MM.1S (cell line): ENCODE measurements at regions not wholly inside any gene's neighbourhood (a gene's known extent, or its start where the extent isn't known, plus 50 kb on each side); places are given as distances from the start of the nearest gene placed in this dataset.

Experiments
- EZH2 ChIP-seq: fragments of 300-600 bp; sonication (generic); optimal IDR thresholded peaks from 2 replicates; pipeline ENCODE3; 2017; ENCODE audit warnings: low read depth, mild to moderate bottlenecking, antibody characterized with exemption, low read length, mixed read lengths
- TF ChIP-seq, protein P1 (sequence below): fragments of 300-600 bp; sonication (generic); IDR thresholded peaks from 2 replicates; pipeline ENCODE4 v1.5.1; 2016; ENCODE audit warnings: antibody characterized with exemption, low read length, mixed read lengths

DNA sequence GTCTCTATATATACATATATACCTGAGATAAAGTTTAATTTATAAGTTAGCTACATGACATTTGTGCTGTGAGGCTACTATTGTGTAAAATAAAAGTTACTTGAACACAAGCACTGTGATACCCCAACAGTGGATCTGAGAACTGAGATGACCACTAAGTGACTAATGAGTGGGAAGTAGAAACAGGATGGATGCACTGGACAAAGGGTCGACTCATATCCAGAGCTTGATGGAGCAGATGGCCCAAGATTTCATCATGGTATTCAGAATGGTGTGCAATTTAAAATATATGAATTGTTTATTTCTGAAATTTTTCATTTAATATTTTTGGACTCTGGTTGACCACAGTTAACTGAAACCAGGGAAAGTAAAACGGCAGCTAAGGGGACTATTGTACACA is 908.6 kb upstream of the MDGA2 start:
- TF ChIP-seq, protein P1, sequence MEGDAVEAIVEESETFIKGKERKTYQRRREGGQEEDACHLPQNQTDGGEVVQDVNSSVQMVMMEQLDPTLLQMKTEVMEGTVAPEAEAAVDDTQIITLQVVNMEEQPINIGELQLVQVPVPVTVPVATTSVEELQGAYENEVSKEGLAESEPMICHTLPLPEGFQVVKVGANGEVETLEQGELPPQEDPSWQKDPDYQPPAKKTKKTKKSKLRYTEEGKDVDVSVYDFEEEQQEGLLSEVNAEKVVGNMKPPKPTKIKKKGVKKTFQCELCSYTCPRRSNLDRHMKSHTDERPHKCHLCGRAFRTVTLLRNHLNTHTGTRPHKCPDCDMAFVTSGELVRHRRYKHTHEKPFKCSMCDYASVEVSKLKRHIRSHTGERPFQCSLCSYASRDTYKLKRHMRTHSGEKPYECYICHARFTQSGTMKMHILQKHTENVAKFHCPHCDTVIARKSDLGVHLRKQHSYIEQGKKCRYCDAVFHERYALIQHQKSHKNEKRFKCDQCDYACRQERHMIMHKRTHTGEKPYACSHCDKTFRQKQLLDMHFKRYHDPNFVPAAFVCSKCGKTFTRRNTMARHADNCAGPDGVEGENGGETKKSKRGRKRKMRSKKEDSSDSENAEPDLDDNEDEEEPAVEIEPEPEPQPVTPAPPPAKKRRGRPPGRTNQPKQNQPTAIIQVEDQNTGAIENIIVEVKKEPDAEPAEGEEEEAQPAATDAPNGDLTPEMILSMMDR, result no peak
- TF ChIP-seq EZH2, result no peak
